Progenitor cell of endocrine pancreas (in vitro differentiated cells): ENCODE measurements at regions not wholly inside any gene's neighbourhood (a gene's known extent, or its start where the extent isn't known, plus 50 kb on each side); places are given as distances from the start of the nearest gene placed in this dataset.

Source experiments
- DNase-seq: peaks from one replicate; pipeline ENCODE4 v3.0.0; 2021; ENCODE audit warnings: low spot score; ENCODE audit not compliant: unreplicated experiment
- H3K27ac Mint-ChIP-seq: 2 replicates; pipeline ENCODE4 v1.8.0; 2021; ENCODE audit warnings: mild to moderate bottlenecking, moderate library complexity, mixed read lengths
- H3K27me3 Mint-ChIP-seq: 2 replicates; pipeline ENCODE4 v1.8.0; 2021; ENCODE audit warnings: mixed read lengths
- H3K36me3 Mint-ChIP-seq: 2 replicates; pipeline ENCODE4 v1.8.0; 2022; ENCODE audit warnings: mixed read lengths; ENCODE audit not compliant: insufficient read depth
- H3K4me1 Mint-ChIP-seq: 2 replicates; pipeline ENCODE4 v1.8.0; 2021; ENCODE audit warnings: low read depth, mixed read lengths
- H3K4me3 Mint-ChIP-seq: 2 replicates; pipeline ENCODE4 v1.8.0; 2021; ENCODE audit warnings: low read depth, mild to moderate bottlenecking, moderate library complexity, mixed read lengths
- H3K9me3 Mint-ChIP-seq: 2 replicates; pipeline ENCODE4 v1.8.0; 2021; ENCODE audit warnings: low read depth, mixed read lengths
- TF ChIP-seq, protein P1 (sequence below): fragments of 200-600 bp; sonication (generic); IDR thresholded peaks from one replicate; pipeline ENCODE4 v1.5.0; 2021; ENCODE audit warnings: antibody characterized with exemption, mild to moderate bottlenecking; ENCODE audit not compliant: unreplicated experiment

DNA sequence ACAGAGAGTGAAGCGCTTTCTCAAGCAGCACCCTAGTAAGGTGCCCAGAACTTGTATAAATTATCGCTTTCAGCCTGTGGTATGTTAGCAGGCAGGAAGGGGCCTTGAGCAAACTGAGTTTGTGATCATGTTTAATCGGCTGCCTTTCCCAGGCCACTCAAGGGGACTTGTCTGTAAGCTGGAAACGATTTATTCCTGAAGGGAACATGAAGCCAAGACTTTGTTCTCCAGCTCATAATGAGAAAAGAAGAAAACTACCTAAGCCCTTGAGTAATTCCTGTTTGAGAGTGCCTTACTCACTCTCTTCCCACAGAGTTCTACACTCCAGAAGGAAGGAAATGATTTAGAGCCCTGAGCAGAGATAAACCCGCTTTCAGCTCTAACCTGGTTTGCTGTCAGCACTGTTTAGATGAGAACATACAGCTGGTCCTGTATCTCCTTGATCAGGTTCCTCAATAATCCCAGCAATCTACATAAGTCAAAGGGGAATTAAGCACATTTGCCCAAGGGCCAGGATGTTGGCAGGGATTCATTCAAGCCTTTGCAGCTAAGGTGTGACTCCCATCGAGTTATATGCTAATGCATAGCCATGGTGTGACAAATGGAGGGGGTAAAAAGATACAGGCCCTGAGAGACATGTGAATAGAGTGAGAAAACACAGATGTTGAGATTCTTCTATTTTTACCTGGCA lies 187.7 kb upstream of the SLC24A5 start:
- TF ChIP-seq, protein P1, sequence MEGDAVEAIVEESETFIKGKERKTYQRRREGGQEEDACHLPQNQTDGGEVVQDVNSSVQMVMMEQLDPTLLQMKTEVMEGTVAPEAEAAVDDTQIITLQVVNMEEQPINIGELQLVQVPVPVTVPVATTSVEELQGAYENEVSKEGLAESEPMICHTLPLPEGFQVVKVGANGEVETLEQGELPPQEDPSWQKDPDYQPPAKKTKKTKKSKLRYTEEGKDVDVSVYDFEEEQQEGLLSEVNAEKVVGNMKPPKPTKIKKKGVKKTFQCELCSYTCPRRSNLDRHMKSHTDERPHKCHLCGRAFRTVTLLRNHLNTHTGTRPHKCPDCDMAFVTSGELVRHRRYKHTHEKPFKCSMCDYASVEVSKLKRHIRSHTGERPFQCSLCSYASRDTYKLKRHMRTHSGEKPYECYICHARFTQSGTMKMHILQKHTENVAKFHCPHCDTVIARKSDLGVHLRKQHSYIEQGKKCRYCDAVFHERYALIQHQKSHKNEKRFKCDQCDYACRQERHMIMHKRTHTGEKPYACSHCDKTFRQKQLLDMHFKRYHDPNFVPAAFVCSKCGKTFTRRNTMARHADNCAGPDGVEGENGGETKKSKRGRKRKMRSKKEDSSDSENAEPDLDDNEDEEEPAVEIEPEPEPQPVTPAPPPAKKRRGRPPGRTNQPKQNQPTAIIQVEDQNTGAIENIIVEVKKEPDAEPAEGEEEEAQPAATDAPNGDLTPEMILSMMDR = no peak
- Mint-ChIP-seq H3K27me3 (peaks cover 8% of the 10 kb centered on the region), H3K9me3 (no peaks in the 10 kb centered on the region), H3K27ac (no peak overlapping the region), H3K4me3 (no peak overlapping the region), H3K4me1 (peaks cover 1% of the 10 kb centered on the region), H3K36me3 (no peaks in the 10 kb centered on the region)
- DNase-seq = no peak

DNA sequence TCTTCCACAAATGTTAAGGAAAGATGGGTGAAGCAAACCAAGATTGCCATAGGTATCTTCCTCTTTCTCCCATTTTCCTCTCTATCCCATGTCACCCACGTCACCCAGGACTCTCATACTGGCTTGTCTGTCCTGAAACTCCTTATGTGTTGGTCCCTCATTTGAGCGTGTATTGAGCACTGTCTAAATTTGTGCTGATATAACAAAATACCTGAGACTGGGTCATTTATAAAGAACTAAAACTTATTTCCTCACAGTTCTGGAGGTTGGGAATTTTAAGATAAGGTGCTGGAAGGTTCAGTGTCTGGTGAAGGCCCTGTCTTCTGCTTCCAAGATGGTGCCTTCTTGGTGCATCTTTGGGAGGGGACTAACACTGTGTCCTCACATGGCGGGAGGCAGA lies 186.9 kb upstream of the SLC24A5 start:
- DNase-seq = no peak
- H3K27me3 Mint-ChIP-seq = peaks cover 8% of the 10 kb centered on the region
- H3K36me3 Mint-ChIP-seq = no peaks in the 10 kb centered on the region
- no peaks in the 10 kb centered on the region for H3K9me3 Mint-ChIP-seq
- no peak overlapping the region for H3K27ac Mint-ChIP-seq
- TF ChIP-seq, protein P1 = no peak
- H3K4me1 Mint-ChIP-seq = peaks cover 1% of the 10 kb centered on the region
- no peak overlapping the region for H3K4me3 Mint-ChIP-seq

DNA sequence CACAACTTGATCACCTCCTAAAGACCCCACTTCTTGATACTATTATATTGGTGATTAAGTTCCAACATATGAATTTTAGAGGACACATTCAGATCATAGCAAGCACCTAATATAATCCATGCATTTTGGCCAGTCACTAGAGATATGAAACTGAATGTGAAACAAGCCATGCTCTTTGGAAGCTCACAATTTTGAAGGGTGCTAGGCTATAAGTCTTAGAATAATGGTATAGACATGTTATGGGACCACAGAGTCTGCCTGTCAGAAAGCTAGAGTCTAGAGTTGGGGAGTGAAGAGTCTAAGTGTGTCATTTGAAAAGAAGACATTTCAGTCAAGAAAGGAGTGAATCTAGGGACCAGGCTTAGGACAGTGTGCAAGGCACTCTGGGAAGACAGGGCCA lies 186.4 kb upstream of the SLC24A5 start:
- Mint-ChIP-seq H3K4me1 (peaks cover 1% of the 10 kb centered on the region), H3K9me3 (no peaks in the 10 kb centered on the region), H3K4me3 (no peak overlapping the region), H3K27me3 (peaks cover 8% of the 10 kb centered on the region), H3K36me3 (no peaks in the 10 kb centered on the region), H3K27ac (no peak overlapping the region)
- no peak for DNase-seq
- TF ChIP-seq, protein P1 = no peak

DNA sequence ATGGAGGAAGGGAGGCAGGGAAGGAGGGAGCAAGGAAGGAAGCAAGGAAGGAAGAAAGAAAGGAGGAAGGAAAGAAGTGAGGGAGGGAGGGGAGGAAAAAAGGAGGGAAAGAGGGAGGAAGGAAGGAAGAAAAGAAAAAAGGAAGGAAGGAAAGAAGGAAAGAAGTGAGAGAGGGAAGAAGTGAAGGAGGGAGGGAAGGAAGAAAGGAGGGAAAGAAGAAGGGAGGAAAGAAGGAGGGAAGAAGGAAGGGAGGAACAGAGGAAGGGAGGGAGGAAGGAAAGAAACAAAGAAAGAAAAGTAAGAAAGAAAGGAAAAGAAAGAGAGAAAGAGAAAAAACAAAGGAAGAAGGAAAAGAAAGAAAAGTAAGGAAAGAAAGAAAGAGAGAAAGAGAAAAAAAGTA lies 183.0 kb upstream of the SLC24A5 start:
- Mint-ChIP-seq H3K36me3 (no peaks in the 10 kb centered on the region), H3K27ac (no peak overlapping the region), H3K27me3 (peaks cover 5% of the 10 kb centered on the region), H3K9me3 (no peaks in the 10 kb centered on the region), H3K4me1 (peaks cover 1% of the 10 kb centered on the region), H3K4me3 (no peak overlapping the region)
- no peak for DNase-seq
- TF ChIP-seq, protein P1 = no peak

DNA sequence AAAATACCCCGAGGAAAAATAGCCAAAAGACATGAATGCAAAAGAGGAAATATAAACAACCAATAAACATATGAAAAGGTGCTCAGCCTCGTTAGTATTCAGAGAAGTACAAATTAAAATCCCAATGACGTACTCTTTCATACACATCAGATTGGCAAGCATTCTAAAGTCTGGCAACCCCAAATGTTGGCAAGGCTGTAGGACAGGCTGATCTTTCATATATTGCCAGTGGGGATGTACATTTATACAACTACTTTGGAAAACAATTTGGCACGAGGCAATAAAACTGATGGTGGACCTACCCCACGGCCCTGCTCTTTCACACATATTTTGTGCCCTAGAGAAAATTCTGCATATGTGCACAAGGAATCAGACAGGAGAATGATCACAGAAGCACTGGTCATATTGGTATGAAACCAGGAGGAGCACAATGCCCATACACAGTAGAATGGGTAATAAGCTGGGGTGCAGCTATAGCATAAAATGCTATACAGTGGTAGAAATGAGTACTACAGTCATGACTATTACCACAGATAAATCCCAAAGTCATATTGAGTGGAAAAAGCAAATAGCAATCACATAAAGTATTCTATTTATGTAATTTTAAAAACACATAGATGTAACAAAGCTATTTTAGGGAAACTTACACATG lies 176.0 kb upstream of the SLC24A5 start:
- DNase-seq = no peak
- Mint-ChIP-seq H3K27me3 (no peaks in the 10 kb centered on the region), H3K4me3 (no peak overlapping the region), H3K9me3 (no peaks in the 10 kb centered on the region), H3K36me3 (no peaks in the 10 kb centered on the region), H3K4me1 (no peaks in the 10 kb centered on the region), H3K27ac (no peak overlapping the region)
- TF ChIP-seq, protein P1 = peak; percentile 24
